Suppressor macrophage (primary cell): ENCODE measurements at regions not wholly inside any gene's neighbourhood (a gene's known extent, or its start where the extent isn't known, plus 50 kb on each side); places are given as distances from the start of the nearest gene placed in this dataset.

Source experiments
- DNase-seq, 4 experiments: peaks; one replicate each; pipeline ENCODE4 v3.0.0-alpha.2; 2020 to 2022

DNA sequence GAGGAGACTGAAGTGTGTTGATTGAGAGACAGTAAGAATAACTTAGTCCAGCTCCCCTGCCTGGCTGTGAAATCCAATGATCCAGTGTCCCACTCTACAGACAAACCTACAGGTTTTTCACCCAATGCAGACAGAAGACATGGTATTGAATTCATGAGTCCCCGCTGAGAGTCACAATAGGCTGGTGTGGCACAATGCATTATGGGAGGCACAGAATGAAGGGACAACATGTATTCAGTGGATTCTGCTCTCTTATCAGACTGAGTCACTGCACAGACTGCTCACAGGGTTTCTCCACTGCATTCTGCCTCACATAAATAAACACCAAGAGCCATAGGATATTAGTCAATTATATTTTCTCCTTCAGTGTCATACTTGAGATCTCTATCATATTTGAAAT, 55.2 kb upstream of the TOP3B start:
- DNase-seq, result no peak

DNA sequence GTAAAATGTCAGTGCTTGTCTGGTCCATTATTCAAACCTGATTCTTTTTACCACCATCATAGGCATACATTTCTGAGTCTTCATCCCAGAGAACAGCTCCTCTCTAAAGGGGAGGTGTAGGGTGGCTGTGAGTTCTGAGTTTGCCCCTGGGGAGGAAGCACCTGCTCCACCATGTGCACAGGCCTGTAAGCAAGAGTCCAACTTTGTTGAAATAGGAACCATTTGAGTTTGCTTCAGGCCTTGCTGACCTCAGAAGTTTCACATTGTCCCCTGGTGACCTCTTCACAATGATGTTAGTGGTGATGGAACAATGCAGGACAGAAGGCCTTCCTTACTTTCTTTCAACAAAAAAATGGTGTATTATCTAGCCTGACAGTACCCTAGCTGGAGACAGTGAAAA, 54.6 kb upstream of the TOP3B start:
- DNase-seq, result peak in 3 of 4 experiments; percentile 31 to 40 (median 36)

DNA sequence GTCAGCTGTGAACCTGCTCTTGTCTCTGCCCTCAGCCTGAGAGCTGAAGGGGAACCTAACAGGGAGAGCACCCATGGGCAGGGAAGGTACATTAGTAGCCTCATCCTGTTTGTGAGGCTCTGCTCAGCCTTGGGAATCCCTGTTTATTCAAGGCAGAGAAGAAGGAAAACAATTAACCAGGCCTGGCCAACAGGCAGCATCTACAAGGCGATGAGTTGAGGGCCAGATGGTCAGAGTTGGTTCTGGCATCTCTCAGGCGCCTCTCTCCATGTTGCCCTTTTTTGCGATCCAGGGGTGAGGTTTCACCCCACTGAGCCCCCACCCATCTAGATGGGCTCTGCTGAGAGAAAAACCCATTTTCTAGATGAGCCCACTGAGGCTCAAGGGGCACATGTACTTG, 54.0 kb upstream of the TOP3B start:
- DNase-seq, result no peak

DNA sequence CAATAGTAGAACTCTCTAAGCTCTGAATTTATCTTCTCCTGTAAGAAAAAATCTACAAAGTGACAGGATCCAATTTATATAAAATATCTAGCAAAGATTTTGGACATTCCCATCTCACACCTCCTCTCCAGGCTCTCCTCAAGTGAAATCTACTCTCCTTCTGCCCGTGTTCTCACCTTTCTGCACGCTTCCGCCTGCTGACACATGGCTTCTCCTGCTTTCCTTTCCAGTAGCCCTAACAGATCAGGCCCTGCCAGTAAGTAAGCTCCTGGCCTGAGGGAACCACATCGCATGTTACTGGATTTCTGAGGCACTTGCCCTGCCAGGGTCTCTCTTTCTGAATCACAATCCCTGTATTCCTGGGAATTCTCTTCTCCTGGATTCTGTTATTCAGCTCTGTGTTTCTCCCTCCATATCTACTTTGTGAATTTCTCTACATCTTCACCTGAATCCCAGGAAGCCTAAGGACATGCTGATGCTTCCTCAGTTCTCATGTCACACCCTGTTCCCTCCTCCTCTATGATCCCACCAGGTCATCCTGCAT, 53.3 kb upstream of the TOP3B start:
- no peak for DNase-seq

DNA sequence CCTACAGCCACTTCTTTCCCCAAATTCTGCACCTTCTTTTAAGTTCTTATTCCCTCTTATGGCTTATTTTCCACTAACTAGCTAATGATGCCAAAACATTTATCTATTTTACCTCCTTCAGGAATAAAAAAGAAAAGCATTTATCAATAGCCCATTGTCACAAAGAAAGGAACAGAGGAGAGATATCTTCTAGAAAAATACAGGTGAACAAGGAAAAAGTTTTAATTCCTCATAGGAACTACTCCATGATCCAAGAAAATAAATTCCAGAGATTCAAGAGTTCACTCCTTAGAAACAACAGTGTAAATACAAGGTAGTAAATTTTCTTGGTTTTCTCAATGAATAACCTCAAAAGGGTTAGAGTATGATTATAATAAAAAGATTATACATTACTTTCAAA, 52.6 kb upstream of the TOP3B start:
- DNase-seq, result no peak

DNA sequence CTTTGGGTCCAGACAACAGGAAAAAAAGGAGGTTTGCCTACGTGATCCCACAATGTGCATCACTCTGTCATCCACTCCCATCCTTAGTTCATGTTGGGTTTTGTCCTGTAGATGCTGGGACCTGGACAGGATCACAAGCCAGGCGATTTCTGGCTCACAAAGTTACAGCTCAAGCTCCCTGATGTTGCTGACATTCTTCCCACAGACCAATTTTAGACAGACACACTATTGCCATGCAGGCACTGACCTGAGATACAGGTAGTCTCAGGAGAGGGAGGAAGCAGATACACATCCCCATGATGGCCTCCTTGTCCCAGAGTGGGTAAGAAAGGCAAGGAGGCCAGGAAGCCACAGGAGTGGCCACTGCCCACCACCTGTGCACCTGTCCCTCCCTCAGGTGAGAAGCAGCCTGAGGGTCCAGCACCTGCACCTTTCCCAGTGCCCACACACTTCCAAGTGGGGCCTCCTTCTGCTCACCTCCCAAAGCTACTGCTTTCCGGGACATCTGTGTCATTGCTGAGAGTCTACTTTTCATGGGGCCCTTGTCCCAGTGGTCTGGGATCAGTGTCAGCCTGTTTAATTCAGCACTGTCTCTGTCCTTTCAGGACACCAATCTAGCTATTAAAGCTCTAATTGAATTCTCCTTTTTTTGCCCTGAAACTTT, 52.0 kb upstream of the TOP3B start:
- no peak for DNase-seq

DNA sequence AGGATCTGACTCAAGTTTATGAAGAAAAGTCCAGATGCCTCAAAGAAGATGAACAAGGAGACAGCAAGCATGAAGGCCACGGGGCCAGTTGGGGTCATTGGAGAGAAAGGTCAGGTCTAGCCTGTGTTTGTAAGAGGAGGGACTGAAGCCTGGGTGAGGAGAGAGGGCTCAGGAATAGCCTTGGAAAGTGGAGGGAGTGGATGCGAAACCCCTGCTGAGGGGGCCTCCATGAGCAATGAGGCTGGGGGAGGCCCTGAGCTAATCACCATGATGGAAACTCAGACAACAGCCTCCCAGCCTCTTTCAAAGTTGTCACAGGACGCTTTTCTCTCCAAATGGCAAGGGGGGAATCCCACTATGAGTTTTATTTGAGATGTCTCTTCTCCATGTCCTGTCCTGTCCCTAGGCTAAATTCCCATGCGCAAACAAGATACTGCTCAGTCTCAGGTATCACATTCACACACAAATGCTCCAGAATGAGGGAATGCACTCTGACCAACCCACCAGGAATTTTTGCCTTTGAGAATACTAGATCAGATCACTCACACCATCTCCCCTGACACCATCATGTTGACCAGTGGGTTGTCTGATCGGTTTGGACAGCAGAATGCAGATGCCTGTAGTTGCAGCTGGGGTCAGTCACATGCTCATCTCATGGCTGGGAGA, 51.3 kb upstream of the TOP3B start:
- DNase-seq, result no peak

DNA sequence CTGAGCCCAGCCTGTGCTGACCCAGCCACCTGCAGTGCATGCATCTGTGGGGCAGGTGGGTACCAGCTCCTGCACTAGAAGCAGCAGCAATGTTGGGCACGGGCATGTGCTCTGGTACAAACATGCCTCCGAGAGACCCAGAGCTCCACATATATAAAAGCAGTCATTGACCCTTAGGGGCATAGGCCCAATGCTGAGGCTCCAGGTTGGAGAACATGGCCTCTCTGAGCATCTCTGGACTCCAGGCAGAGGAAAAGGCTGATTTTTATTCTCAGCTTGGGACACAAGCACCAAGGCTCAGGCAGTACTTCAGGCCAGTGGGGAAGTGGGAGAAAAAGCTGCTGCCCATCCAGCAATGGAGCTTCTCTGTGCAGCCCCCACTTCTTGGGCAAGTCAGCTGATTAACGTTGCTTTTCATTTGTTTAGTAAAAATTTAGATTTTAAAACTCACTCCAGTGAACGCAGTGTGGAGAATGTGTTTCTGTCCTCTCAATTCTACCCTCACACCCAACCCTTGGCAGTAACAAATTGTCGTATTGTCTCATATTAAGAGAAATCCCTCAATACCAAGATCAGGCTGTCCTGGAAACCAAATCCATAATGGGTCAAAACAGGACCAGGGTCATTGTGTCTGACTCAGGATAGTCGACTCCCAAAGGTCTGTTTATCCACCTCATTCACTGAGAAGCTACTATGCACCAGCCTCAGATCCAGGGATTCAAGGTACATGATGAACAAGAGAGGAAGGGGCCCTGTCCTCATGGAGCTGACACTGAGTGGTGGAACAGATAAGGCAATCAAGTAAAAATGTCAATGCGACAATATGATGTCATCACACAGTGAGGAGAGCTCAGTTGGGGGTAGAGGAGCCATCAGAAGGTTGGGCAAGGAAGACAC, 50.6 kb upstream of the TOP3B start:
- DNase-seq, result no peak

DNA sequence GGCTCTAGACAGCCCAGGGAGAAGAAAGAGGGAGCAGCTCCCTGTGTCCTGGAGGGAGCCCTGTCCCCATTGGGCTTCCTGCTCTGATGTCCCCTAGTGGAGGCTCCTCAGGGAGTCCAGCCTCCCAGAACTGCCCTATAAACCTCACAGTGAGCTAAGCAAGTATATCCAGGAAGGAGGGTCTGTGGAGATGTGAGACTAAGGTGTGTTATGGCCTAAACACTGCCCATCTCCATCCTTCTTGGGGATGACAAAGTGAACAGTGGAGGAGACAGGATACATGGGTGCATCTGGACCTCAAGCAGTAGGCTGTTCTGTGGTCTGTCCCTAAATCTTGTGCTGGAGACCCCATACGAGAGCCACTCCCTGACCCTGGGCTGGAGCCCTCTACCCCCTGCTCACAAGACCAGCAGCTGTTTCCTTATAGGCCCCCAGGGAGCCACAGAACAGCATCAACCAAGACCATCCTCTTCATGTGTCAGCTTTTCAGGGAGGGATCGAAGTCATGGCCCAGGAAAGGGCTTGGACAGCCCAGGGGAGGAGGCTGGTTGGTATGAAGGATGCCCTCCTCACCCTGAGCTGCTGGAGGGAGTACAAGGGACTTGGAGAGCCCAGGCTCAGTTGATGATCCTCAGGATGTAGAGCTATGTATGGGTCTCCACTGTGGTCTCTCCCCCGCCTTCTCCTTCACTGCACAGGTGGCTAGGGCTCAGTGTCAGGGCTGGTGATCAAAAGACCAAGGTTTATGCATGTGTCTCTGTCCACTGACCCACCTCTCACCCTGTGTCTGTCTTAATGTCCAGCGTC, 49.7 kb upstream of the TOP3B start:
- DNase-seq, result no peak
